ENCODE measurements at regions not wholly inside any gene's neighbourhood (a gene's known extent, or its start where the extent isn't known, plus 50 kb on each side); places are given as distances from the start of the nearest gene placed in this dataset.

- no peak for TF ChIP-seq HIC1 (tag by site-specific recombination; IDR thresholded peaks at IDR 0.05)
- no peak for TF ChIP-seq GLI4 (tag by site-specific recombination; IDR thresholded peaks at IDR 0.05)
- no peak for TF ChIP-seq ZNF426 (tag by site-specific recombination; IDR thresholded peaks at IDR 0.05)
- TF ChIP-seq ZNF48 (tag by site-specific recombination; IDR thresholded peaks at IDR 0.05), result no peak
Measured at GRCh38 chr7:130932088-130932487, 198.1 kb upstream of the KLF14 start (continued).

DNA sequence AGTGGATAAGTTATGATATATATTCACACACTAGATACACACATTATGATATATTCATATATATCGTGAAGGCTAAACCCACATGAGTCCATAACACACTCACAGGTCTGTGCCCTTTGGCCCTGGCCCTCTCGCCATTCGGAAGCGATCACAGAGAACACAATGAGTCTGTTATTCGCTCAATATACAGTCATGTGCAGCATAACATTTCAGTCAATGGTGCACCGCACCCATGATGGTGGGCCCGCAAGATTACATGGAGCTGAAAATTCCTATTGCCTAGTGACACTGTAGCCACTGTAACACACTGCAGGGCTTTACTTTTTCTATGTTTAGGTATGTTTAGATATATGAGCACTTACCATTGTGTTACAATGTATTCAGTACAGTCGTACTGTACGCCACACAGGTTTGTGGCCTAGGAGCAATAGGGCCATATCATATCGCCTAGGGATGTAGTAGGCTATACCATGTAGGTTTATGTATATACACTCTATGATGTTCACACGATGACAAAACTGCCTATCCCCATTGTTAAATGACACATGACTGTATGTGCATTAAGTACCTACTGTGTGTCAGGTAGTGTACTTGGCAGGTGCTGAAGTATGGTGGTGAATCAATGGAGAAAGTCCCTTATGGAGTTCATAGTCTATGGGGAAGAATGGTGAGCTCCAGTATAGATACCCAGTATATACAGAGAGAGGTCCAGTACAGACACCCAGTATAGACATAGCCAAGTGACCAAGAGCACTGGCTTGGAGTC is 198.8 kb upstream of the KLF14 start:
- Histone ChIP-seq H3K4me3 (ENCODE audit: low read depth, low read length) (no peak overlapping the region), H3K27ac (ENCODE audit: extremely low read depth, low read depth, low read length) (no peak overlapping the region), H3K4me1 (ENCODE audit: control insufficient read depth, insufficient read depth, low read length) (no peaks in the 10 kb centered on the region), H3K9me3 (ENCODE audit: control insufficient read depth, insufficient read depth, low read depth, low read length) (no peaks in the 10 kb centered on the region), H3K36me3 (ENCODE audit: control insufficient read depth in 2 of 2, insufficient read depth in 1 of 2, low read length in 2 of 2) (no peaks in the 10 kb centered on the region)
- POLR2A ChIA-PET, result no interaction called here
- TF ChIP-seq KLF10 (tag by site-specific recombination; IDR thresholded peaks at IDR 0.05) (no peak), SP7 (tag by site-specific recombination; IDR thresholded peaks at IDR 0.05) (no peak), ZFP3 (tag by site-specific recombination; IDR thresholded peaks at IDR 0.05; ENCODE audit: low read depth) (no peak), ZNF146 (tag by site-specific recombination; IDR thresholded peaks at IDR 0.05) (no peak), ZNF114 (tag by site-specific recombination; IDR thresholded peaks at IDR 0.05) (no peak), KLF16 (tag by site-specific recombination; IDR thresholded peaks at IDR 0.05) (no peak), ZNF302 (tag by site-specific recombination; IDR thresholded peaks at IDR 0.05; ENCODE audit: low read depth) (no peak), OVOL3 (tag by site-specific recombination; IDR thresholded peaks at IDR 0.05) (no peak), ZSCAN18 (tag by site-specific recombination; IDR thresholded peaks at IDR 0.05) (no peak), ZNF16 (tag by site-specific recombination; IDR thresholded peaks at IDR 0.05; ENCODE audit: low read depth) (no peak), ZNF548 (tag by site-specific recombination; IDR thresholded peaks at IDR 0.05) (no peak), ZBTB21 (tag by site-specific recombination; IDR thresholded peaks at IDR 0.05) (no peak), ZBTB20 (tag by site-specific recombination; IDR thresholded peaks at IDR 0.05) (no peak), BCL11A (tag by site-specific recombination; IDR thresholded peaks at IDR 0.05; ENCODE audit: low read depth) (no peak), KLF17 (tag by site-specific recombination; IDR thresholded peaks at IDR 0.05) (no peak), MEIS1 (CRISPR knock-in tag; IDR thresholded peaks at IDR 0.05; ENCODE audit: borderline replicate concordance) (no peak), MYNN (tag by site-specific recombination; IDR thresholded peaks at IDR 0.05; ENCODE audit: borderline replicate concordance) (no peak)
- TF ChIP-seq, protein P1, sequence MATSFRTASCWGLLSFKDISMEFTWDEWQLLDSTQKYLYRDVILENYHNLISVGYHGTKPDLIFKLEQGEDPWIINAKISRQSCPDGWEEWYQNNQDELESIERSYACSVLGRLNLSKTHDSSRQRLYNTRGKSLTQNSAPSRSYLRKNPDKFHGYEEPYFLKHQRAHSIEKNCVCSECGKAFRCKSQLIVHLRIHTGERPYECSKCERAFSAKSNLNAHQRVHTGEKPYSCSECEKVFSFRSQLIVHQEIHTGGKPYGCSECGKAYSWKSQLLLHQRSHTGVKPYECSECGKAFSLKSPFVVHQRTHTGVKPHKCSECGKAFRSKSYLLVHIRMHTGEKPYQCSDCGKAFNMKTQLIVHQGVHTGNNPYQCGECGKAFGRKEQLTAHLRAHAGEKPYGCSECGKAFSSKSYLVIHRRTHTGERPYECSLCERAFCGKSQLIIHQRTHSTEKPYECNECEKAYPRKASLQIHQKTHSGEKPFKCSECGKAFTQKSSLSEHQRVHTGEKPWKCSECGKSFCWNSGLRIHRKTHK (tag by site-specific recombination; IDR thresholded peaks at IDR 0.05), result no peak
- CTCF ChIA-PET, result no interaction called here

Data from HEK293 (cell line).